ENCODE measurements at regions not wholly inside any gene's neighbourhood (a gene's known extent, or its start where the extent isn't known, plus 50 kb on each side); places are given as distances from the start of the nearest gene placed in this dataset.

- DNase-seq = no peak
Observed at GRCh38 chr2:236959876-236960275, 125.8 kb upstream of the COPS8 start.

DNA sequence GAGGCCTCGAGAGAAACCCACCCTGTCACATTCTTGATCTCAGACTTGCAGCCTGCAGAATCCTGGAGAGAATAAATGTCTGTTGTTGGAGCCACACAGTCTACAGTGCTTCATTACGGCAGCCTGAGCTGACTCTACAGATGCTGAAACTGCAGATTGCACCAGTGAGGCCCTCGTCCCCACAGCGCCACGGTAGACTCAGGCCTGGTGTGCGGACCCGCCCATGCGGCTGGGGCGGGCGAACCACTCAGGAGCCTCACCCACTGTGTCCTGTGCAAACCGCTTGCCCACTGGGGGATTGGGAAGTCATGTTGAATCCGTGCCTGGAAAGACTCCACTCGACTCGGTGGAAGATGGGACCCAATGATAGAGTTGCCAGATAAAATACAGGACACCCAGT is 125.2 kb upstream of the COPS8 start:
- DNase-seq = no peak

DNA sequence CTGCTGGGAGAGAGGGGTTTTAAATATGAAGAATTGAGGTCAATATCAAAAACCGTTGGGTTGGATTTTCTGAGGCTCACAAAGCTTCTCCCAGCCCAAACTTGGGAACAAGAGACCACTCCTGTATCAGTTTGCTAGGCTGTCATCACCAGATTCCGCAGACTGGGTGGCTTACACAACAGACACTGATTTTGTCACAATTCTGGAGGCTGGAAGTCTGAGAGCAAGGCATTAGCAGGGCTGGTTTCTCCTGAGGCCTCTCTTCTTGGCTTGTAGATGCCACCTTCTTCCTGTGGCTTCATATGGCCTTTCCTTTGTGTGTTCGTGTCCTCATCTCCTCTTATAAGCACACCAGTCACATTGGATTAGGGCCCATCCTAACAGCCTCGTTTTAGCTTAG is 122.9 kb upstream of the COPS8 start:
- DNase-seq = no peak

GRCh38 chr2:236963631-236964182 is 122.0 kb upstream of the COPS8 start:
- DNase-seq = no peak

DNA sequence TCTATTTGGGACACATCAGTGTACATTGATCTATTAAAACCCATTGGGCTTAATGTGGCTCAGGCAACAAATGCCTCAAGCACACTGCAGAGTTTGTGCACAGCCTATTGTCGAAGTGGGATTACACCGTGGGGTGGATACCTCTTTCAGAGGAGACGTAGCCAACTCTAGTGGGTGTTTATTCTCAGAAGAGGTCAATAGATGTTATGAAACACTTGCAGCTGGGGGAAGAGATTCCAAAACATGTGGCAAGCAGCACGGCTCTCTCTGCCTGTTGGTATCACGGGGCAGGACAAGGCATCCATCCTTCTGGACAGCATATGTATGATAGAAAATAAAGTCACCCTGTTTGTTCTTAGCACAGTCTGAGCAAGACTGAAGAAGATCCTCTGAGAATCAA is 121.4 kb upstream of the COPS8 start:
- DNase-seq = no peak

- DNase-seq = no peak
Observed at GRCh38 chr2:236965021-236965840, 120.5 kb upstream of the COPS8 start.

DNA sequence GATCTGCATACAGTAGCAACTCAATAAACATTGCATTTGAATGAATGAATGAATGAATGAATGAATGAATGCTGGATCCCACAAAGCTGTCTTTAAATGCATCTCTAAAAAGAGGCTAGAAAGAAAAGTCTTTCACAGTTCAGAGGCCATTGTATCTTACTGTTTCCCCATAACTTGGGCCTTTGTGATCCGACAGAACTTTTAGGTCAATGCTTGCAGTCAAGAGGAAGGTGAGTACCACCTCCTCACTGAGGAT is 119.9 kb upstream of the COPS8 start:
- DNase-seq = no peak

GRCh38 chr2:236967499-236967783 is 118.2 kb upstream of the COPS8 start:
- DNase-seq = no peak

GRCh38 chr2:236968101-236968879 is 117.4 kb upstream of the COPS8 start:
- DNase-seq = no peak

- no peak for DNase-seq
Observed at GRCh38 chr2:236968880-236969534, 116.7 kb upstream of the COPS8 start.

DNA sequence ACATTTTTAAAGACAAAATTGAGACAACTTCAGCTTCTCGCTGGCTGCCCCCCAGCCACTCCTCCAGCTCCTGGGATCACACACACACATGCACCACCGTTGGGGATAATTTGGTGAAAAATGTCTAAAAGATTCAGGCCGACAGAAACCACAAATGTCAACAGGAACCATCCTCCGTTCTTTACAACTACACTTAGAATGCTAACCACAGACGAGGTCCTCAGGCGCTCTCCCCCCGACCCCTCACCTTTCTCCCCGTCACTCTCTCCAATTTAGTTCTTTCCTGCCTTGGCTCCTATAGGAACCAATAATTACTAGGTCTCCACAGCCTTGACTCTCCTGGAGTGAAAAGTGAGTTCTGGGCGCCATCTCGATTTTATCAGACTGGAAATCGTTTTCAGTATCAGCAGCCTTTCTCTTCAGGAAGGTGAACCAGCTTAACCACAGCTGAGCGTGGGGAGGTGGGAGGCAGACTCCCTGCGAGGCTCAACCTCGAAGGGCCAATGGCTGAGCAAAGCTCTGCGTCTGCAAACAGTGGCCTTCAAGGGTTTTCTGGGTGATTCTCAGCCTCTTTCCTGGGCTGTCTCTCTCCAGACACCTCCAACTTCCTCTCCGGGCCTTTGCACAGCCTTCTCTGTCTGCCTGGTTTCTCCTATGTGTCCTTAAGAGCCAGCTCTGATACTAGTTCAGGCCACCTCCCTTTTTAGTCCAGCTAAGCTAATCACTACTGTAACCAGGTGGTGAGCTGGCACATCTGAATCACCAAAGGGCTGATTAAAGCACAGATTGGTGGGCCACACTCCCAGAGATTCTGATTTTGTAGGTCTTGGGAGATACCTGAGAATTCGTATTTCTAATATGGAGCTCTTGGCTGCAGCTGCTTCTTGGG is 115.7 kb upstream of the COPS8 start:
- no peak for DNase-seq

DNA sequence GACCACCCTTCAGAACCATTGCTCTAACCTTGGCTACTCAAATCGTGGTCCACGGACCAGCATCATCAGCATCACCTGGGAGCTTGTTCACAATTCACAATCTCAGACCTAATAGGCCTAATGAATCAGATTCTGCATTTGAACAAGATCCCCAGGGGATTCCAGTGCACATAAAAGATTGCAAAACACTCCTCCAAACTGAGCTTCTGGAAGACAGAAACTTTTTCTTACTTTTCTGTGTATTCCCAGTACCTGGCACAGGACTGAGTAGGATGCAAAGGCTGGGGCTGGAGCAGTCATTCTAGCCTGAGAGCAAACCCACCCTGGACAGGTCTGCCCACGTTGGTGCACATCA is 115.1 kb upstream of the COPS8 start:
- no peak for DNase-seq

- no peak for DNase-seq
Observed at GRCh38 chr2:236971131-236971821, 114.4 kb upstream of the COPS8 start.

- no peak for DNase-seq
Observed at GRCh38 chr2:236971919-236972381, 113.7 kb upstream of the COPS8 start.

DNA sequence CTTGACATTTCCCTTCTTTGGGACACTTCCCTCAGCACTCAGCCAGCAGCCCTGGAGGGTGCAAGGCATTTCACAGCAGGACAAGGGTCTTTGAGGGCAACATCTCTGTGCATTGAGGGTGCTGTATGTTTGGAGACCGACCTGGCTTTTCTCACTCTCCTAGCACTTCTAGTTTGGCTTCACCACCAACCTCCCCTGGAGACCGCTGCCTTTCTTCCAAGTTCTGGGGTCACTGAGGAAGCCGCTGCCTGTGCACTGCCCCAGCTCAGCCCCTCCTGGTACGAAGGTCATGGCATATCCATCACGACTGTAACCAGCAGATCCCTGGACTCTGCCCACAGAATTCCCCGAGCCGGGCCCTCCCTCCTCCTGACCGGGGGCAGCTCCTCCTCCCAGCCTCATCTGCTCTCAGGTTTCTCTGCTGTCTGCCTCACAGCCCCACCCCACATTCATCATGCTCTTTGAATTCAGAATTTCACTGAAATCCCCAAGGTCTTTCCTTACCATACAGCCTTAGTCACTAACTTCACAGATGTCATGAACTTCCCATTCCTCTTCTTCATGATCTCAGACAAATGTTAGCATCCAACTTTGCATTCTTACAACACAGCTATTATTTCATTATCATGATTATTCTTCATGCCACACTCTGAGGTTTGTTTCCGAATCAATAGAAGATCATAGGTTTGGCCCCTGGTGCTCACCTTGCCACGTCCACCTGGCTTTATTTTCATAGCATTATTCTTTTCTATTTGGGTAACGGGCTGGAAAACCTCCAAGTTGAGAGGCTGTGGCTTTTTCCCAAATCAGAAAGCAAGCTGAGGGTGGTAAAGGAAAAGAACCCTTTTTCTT is 113.0 kb upstream of the COPS8 start:
- peak; percentile 57 for DNase-seq

- peak; percentile 70 for DNase-seq
Observed at GRCh38 chr2:236973343-236973980, 112.2 kb upstream of the COPS8 start.

- DNase-seq = no peak
Observed at GRCh38 chr2:236974148-236974547, 111.5 kb upstream of the COPS8 start.

DNA sequence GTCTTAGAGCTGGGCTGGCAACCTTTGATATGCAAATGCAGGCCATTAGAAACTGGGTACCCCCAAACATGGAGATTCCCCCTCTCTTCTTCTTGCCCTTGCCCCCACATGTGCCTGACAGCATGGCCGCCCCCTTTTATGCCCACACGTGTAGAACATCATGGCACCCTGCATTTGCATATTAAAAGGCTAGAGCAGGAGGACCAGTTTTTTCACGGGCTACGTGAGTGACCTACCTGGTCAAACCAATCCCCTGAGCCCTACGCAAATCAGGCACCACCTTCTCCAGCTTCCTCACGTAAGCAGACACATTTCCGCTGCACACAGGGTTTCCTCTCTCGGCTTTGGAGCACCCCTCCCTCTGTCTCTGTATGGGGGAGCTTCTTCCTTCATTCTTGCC is 110.9 kb upstream of the COPS8 start:
- no peak for DNase-seq

- no peak for DNase-seq
Observed at GRCh38 chr2:236975766-236976165, 109.9 kb upstream of the COPS8 start.

- DNase-seq = no peak
Observed at GRCh38 chr2:236976266-236977062, 109.2 kb upstream of the COPS8 start.

Measured in hindlimb muscle (tissue), 1 donor.